ENCODE measurements at regions not wholly inside any gene's neighbourhood (a gene's known extent, or its start where the extent isn't known, plus 50 kb on each side); places are given as distances from the start of the nearest gene placed in this dataset.

DNA sequence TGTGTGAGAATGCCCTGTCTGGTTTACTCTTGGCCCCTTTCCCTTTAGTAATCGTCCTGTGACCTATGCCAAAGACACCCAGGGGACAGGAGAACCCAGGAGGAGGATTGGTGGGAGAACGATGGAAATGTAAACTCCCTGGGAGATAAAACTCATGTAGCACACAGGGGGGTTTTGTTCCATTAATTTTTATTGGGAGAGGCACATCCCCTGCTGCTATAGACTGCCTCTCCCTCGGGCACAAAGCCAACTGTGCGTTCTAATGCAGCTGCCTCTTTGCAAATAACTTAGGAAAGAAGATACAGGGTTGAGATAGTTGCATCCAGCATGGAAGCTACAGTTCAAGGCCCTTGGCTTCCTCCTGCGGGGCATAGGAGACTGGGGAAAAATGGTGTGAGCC lies 489.6 kb downstream of the SLC4A3 start:
- TF ChIP-seq, protein P1, sequence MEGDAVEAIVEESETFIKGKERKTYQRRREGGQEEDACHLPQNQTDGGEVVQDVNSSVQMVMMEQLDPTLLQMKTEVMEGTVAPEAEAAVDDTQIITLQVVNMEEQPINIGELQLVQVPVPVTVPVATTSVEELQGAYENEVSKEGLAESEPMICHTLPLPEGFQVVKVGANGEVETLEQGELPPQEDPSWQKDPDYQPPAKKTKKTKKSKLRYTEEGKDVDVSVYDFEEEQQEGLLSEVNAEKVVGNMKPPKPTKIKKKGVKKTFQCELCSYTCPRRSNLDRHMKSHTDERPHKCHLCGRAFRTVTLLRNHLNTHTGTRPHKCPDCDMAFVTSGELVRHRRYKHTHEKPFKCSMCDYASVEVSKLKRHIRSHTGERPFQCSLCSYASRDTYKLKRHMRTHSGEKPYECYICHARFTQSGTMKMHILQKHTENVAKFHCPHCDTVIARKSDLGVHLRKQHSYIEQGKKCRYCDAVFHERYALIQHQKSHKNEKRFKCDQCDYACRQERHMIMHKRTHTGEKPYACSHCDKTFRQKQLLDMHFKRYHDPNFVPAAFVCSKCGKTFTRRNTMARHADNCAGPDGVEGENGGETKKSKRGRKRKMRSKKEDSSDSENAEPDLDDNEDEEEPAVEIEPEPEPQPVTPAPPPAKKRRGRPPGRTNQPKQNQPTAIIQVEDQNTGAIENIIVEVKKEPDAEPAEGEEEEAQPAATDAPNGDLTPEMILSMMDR (IDR thresholded peaks at IDR 0.05; ENCODE audit: low read depth, low read length, poor library complexity, severe bottlenecking): no peak
- TF ChIP-seq EZH2phosphoT487 (IDR thresholded peaks at IDR 0.05; ENCODE audit: borderline replicate concordance, low read length): no peak
